ENCODE measurements at regions not wholly inside any gene's neighbourhood (a gene's known extent, or its start where the extent isn't known, plus 50 kb on each side); places are given as distances from the start of the nearest gene placed in this dataset.
"Not testable (repeated sequence)": the region's sequence is repeated elsewhere in the genome, so short reads cannot be mapped to it uniquely, and the experiment has no call there.

DNA sequence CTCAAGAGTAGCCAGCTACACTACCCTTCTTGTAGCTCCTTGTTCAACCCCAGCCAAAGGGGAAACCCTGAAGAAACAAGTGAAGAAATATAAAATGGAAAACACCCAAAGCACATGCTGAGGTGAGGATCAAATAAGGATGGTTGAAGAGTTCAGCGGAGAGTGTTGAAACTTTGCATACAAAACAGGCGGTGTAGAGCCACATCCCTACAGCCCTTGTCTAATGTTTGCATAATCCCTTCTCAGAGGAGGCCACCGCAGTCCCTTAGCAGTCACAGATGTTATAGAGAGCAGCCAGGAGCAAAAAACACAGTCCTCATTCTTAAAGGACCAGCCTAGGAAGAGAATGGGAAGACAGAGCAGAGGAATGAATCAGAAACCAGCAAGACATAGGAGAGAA lies 350.7 kb upstream of the SASH1 start:
- no peak for DNase-seq

DNA sequence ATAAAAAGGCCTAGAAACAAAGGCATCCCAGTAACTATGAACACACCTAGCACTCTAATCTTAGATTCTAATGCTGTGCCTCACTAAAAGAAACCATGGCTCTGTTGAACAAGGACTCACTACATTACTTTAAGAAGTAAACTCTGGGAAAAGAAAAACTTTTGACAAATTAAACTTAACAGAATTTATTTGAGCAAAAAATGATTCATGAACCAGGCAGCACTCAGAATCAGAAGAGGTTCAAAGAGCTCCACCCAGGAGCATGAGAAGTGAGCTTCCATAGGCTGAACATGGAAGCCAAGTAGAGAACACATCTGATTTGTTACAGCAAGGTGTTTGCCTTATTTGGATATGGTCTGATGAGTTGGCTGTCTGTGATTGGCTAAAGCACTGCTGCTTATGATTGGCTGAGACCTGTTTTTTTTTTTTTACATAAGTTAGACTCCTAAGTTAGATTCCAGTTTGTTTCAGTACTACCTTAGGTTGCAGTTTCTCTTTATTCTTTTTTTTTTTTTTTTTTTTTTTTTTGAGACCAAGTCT lies 343.6 kb upstream of the SASH1 start:
- DNase-seq: no peak

DNA sequence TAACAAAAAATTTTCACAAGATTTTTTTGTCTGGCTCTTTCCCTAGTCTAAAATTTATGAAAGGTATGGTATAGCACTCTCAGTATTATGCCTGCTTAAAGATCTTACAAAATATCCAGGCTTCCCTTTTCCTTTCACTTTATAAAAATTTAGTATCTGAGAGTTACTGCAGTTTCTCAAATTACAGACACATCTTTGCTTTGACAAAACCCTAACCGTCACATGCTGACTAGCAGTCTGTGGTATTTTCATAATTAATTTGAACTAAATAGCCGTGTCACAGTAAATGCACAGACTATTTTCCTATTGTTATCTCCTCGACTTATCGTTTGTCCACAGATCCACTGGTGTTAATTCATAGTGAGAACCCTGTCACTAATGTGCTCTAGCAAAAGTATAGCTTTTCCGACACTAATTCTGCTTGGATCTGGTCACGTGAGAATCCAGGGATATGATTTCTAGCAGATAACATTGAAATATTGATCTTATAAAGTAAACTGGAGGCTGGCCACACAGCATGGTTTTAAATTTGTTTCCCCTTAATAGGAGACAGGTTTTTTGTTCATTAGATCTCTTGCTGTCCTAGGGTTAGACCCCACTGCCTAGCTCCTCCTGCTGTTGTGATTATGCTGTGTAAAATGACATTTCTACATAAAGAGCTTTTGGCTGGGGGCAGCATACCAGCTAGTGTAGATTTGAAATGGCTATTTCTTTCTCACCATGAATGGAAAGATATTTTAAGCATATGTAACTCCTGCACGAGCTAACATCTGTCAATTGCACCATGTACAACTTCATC lies 340.6 kb upstream of the SASH1 start:
- no peak for DNase-seq

DNA sequence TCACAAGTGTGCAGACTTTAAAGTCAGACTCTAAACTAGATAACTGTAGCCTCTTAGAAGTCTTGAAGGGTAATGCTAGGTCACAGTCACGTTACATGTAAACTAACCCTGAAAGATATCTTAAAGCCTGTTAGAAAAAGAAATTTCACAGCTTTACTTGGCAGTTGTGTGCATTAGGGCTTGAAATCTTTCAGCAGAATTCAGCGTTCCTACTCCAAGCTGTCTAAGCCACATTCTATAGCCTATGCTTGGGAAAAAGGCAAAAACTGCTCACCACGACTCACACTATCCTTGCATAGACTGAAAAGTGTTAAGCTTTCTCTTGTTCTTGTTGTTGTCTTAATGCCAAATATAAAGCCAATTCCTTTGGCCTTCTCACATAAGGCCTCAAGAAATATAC lies 338.0 kb upstream of the SASH1 start:
- DNase-seq: no peak

DNA sequence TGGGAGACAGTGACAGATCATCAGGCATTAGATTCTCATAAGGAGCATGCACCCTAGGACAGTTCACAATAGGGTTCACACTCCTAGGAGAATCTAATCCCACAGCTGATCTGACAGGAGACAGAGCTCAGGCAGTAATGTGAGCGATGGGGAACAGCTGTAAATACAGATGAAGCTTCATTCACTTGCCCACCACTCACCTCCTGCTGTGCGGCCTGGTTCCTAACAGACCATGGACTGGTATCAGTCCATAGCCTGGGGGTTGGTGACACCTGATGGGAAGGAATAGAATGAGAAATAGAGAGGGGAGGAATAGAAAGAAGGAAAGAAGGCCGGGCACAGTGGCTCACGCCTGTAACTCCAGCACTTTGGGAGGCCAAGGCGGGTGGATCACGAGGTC lies 336.8 kb upstream of the SASH1 start:
- DNase-seq: no peak

DNA sequence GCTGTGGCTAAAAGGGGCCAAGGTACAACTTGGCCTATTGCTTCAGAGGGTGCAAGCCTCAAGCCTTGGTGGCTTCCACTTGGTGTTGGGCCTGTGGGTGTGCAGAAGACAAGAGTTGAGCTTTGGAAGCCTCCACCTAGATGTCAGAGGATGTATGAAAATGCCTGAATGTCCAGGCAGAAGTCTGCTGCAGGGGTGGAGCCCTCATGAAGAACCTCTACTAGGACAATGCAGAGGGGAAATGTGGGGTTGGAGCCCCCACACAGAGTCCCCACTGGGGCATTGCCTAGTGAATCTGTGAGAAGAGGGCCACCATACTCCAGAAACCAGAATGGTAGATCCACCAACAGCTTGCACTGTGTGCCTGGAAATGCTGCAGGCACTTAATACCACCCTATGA lies 332.1 kb upstream of the SASH1 start:
- DNase-seq: not testable (repeated sequence)

DNA sequence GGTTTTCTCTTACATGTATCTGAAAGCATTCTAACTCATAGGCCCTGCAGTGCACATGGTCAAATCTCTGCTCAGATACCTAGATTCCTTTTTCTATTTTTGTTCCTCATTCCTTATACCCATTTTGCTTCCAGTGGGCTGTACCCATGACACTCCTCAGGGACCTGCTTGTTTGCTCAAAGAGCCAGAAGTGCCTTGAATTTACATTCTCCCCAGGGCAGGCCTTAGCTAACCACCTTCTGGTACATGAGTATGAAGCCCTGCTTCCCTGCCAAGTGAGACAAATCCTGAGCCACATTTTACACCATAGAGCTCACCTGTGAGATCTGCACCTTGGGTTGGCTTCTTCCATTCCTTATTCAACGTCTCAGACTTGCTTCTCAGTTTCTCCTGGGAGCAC lies 326.6 kb upstream of the SASH1 start:
- DNase-seq: no peak

DNA sequence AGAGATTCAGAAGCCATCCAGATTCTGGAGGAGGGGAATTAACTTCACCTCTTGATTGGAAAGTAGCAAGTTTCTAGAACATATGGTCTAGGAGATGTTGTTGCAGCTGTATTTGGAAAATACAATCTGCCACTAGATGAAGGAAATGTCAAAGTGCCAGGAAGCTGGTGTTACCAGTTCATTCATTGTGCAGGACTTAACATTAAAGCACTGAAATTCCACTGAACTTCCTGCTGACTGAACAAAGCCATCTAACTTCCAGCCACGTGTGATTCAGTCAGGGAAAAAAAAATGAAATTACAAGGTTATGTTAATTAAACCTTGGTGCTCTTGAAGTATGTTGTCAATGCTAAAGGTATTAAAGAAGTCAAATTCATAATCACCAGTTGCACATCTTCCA lies 321.5 kb upstream of the SASH1 start:
- DNase-seq: no peak

DNA sequence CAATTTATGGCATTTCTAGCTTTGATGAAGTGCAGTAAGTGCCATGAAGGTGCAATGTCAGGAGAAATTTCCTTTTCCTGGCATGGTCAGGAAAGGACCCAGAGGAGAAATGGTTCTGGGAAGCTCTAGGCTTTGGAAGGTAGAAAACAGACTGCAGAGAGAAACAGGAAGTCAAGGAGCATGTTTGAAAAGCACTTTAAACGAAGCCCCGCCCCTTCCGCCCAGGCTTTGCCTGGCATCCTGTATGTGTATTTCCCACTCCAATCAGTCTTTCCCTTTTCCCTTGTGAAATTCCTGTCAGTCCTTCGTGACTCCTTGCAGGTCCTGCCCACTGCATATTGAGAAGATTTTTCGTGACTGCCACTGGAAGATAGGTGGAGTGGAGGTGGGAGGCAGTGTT lies 320.9 kb upstream of the SASH1 start:
- DNase-seq: no peak

DNA sequence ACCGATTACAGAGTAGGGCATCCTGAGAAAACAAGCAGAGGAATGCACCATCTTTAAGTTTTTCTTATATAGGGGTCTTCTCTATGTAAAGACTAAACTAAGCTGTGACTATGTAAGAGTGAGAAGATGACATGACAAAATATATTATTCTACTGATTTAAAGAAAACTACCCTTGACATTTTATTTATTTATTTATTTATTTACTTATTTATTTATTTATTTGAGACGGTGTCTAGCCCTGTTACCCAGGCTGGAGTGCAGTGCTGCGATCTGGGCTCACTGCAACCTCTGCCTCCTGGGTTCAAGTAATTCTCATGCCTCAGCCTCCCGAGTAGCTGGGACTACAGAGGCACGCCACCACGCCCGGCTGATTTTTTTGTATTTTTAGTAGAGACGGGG lies 320.4 kb upstream of the SASH1 start:
- not testable (repeated sequence) for DNase-seq

DNA sequence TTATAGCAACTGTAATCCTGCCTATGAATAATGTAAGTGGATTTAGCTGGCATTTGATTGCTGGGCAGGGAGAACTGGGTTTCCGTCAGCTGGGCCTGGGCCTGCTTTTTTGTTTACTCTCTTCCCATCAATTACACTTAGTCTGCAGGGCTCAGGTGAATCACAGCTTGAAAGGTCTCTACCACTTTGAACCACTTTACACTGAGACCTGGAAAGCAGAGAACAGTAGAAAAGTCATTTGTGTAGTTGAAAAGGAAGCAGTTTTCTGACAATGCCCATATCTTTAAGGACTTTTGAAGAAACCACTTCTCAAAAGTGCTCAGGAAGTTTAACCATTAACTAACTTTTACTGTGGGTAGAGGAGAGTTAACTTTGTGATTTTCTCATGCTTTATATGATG lies 315.4 kb upstream of the SASH1 start:
- DNase-seq: peak; percentile 56

DNA sequence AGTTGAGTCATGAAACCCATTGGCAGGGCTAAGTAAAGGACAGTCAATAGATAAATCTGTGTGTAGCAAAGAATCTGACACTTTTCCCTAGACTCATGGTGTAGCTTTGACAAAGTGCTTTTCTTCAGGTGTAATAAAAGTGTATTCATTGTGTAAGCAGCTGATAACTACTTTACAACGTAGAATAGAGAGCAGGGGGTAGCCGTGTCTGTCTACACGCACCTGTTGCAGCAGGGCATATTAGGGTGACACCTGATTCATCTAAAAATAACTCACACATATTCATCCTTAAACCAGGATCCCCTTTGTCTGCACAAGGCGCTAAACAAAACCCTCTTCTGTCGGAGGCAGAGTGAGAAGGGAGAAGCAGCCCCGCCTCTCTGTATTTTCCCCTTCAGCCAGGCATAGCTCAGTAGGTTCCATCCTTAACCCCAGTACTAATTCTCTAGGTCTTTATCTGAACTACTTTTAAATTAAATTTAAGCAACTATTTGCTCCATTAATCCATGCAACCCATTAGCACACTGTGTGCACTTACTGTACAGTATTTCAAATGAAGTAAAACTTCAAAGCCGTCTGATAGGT lies 306.7 kb upstream of the SASH1 start:
- DNase-seq: no peak

DNA sequence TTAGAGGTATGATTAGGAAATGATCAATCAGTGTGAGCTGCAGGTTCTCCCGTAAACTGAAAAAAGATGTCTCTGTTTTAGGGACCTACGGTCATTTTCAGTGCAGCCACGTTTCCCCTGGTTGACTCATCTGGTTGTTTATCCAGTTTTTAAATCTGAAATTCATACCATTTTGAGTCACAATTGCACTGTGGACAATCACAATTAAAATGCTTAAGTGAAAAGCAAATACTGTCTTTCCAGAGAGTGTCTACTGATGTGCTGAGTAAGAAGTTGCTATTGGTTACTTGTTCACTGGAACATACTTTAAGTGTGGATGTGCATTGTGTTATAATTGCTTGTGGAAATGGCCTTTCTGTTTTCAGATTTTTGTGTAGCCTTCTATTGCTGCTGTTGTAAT lies 305.1 kb upstream of the SASH1 start:
- no peak for DNase-seq

DNA sequence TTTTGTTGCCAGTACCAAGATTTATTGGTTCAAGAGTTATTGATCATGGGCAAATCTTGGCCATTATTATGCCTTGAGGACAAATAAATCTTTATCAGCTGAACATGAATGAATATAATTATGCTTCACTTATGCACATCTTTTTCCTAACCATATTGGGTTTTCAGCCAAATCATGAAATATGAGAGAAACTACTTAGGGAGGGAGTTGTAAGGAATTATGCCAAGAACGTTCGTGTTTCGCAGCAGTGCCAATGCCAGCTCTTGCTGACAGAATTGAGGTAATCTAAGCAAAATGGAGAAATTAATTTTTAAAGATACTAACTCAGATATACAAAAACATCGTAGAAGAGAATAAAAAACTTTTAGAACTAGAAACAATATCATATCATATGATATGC lies 301.1 kb upstream of the SASH1 start:
- DNase-seq: no peak

DNA sequence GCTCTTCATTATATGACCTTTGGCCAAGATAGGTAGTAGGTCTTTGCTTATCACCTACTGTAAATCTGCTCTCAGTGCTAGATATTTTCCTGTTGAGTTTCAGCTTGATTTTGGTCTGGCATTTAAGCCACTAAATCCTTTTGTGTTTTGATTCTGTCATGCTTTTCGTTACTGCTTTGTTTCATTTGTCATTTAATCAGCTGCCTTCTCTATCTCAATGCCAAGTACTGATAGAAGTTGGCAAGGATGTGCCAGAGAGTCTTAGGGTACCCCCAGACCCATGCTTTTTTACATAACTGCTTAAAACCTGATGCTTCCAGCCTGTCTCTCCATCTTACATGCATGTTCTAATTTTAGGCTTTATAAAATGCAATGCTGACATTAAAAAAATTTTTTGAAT lies 300.1 kb upstream of the SASH1 start:
- no peak for DNase-seq

DNA sequence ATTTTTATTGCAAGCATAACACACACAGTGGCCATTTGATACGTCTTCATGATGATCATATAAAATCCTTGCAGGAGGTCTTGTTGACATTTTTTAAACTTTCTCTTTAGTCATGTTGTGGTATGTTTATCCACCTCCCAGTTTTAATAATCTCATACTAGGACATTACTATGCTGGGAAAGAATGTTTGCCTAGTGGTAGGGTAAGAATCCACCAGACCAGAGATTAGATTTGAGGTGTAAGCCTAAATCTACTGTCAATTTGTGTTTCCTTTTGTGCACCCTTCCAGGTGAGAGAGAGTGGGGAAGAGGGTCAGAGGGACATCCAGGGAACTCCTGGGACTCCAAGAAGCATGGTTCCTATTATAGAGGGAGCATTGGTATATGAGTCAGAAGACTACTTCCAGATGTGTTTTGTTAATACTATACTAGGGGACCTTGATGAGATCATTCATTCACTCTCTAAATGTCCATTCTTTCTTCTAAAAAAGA lies 298.3 kb upstream of the SASH1 start:
- DNase-seq: no peak

DNA sequence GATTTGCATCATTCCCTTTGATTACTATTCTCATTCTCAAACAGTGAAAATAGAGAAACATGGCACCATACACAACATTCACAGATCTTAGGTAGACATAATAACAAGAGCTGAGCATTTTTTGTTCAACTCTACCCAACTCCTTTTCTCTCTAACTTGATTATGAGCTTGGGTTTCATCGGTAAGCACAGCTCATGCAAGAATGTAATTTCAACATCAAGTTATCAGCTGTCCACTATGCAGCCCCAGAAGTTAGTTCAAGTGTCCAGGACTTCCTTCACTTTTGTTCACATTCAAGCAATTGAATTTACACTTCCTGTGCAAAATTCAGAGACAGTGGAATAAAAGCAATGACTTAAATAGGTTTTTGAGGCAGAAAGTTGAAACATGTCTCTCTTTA lies 297.7 kb upstream of the SASH1 start:
- DNase-seq: no peak

DNA sequence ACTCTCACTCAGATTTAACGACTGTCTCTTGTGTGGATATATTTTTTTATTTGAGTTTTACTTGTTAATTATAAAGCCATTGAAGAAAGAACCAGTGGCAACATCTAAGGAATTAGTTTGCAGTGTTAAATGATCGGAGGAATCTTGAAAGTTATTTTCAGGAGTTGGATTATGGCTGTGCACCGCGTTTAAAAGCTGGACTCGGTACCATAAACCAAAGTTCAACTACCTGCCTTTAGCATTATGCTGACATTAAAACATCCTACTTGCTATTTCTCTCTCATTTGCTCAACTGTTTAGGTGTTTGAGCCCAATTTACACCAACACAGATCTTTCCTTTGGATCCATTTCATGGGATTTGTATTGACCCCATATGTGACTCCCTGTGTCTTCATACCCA lies 289.4 kb upstream of the SASH1 start:
- DNase-seq: no peak

DNA sequence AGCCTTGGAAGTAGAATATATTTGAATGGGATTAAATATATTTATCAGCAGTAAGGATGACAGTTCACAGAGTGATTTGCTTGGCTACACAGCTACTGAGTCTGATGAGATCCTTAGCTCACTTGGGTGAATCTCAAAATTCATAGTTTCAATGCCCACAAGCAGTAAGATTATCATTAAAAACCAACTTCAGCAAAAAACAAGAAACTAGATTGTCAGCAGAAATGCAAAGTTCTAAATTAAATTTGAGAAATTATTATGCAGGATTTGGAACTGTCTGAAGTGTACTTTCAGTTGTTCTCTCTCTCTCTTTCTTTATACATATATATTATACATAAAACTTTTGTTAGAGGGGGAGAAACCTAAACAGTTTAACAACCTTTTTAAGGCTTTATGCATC lies 288.8 kb upstream of the SASH1 start:
- DNase-seq: no peak

DNA sequence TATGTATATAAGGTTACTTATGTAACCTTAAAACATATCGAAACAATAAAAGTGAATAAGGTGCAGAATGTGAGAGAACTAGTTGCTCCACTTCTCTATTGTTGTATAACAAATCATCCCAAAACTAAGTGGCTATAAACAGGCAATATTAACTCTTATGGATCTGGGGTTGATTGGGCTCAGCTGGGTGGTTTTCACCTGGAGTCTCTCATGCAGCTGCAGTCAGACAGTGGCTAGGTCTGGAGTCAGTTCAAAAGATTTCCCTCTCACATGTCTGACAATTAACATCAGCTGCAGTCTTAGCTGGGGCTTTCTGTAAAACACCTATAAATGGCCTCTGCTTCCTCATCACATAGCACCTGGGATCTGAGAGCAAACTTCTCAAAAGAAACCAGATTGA lies 288.4 kb upstream of the SASH1 start:
- DNase-seq: no peak

DNA sequence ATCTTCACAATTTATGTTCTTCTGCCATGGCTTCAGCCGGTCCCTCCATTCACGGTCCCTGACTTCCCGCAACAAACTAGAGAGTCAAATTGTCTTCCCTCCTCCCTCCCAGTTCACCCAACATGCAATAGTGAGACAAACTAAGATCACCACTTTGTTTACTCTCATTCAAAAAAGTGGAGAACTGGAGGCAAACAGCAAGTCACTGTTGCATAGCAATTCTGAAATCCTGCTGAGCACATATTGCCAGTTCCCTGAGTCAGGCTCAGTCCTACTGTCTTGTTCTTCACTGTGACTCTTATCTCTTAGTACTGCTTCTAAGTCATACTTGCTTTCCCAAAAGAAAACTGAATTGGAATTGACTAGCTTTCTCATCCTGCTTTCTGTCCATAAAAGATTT lies 287.2 kb upstream of the SASH1 start:
- no peak for DNase-seq

DNA sequence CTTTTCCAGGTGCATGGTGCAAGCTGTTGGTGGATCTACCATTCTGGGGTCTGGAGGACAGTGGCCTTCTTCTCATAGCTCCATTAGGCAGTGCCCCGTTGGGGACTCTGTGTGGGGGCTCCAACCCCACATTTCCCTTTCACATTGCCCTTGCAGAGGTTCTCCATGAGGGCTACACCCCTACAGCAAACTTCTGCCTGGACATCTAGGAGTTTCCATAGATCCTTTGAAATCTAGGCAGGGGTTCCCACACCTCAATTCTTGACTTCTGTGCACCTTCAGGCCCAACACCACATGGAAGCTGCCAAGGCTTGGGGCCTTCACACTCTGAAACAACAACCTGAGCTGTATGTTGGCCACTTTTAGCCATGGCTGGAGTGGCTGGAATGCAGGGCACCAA lies 282.8 kb upstream of the SASH1 start:
- DNase-seq: no peak

DNA sequence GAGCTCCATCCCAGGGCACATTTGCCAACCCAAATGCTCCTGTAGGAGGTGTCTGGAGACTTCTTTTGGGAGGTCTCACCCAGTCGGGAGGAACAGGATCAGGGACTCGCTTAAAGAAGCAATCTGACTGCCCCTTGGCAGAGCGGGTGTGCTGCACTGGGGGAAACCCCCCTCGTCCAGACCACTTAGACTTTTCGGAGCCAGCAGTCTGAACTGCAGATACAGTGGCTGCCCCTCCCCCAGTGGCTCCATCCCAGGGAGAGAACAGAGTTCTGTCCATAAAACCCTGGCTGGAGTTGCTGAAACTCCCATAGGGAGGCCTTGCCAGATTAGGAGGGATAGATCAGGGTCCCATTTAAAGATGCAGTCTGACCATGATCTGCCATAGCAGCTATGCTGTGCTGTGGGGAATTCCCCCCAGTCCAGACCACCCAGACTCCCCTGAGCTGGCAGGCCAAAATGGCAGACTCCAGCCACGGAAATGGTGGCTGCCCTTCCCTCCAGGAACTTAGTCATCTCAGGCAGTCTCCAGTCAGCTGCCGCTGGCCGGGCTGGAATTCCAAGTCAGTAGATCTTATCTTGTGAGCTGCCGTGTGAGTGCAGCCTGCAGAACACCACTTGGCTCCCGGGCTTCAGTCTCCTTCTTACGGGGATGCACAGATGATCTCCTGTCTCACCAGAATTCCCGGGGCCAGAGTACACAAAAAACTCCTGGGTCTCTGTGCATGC lies 278.1 kb upstream of the SASH1 start:
- peak; percentile 96 for DNase-seq
